22Rv1 (cell line): ENCODE measurements at regions not wholly inside any gene's neighbourhood (a gene's known extent, or its start where the extent isn't known, plus 50 kb on each side); places are given as distances from the start of the nearest gene placed in this dataset.
"Not testable (repeated sequence)": the region's sequence is repeated elsewhere in the genome, so short reads cannot be mapped to it uniquely, and the experiment has no call there.

Experiments used
- H3K27ac ChIP-seq: fragments of 450-650 bp; 2 replicates; pipeline ENCODE4 v1.5.1; 2017
- ZFX ChIP-seq: fragments of 450-650 bp; IDR thresholded peaks from 2 replicates; pipeline ENCODE4 v1.6.1; 2017; ENCODE audit warnings: antibody characterized with exemption, borderline replicate concordance
- TF ChIP-seq, protein P1 (sequence below): fragments of 450-650 bp; IDR thresholded peaks from 2 replicates; pipeline ENCODE4 v1.5.1; 2017; ENCODE audit warnings: mild to moderate bottlenecking

GRCh38 chr2:52343010-52343409 lies 1311.1 kb upstream of the NRXN1 start:
- TF ChIP-seq, protein P1, sequence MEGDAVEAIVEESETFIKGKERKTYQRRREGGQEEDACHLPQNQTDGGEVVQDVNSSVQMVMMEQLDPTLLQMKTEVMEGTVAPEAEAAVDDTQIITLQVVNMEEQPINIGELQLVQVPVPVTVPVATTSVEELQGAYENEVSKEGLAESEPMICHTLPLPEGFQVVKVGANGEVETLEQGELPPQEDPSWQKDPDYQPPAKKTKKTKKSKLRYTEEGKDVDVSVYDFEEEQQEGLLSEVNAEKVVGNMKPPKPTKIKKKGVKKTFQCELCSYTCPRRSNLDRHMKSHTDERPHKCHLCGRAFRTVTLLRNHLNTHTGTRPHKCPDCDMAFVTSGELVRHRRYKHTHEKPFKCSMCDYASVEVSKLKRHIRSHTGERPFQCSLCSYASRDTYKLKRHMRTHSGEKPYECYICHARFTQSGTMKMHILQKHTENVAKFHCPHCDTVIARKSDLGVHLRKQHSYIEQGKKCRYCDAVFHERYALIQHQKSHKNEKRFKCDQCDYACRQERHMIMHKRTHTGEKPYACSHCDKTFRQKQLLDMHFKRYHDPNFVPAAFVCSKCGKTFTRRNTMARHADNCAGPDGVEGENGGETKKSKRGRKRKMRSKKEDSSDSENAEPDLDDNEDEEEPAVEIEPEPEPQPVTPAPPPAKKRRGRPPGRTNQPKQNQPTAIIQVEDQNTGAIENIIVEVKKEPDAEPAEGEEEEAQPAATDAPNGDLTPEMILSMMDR = no peak
- no peak for TF ChIP-seq ZFX
- H3K27ac ChIP-seq = no peak overlapping the region

- H3K27ac ChIP-seq = no peak overlapping the region
- TF ChIP-seq, protein P1 = no peak
- TF ChIP-seq ZFX = no peak
Measured at GRCh38 chr2:52342458-52342857, 1310.5 kb upstream of the NRXN1 start.

DNA sequence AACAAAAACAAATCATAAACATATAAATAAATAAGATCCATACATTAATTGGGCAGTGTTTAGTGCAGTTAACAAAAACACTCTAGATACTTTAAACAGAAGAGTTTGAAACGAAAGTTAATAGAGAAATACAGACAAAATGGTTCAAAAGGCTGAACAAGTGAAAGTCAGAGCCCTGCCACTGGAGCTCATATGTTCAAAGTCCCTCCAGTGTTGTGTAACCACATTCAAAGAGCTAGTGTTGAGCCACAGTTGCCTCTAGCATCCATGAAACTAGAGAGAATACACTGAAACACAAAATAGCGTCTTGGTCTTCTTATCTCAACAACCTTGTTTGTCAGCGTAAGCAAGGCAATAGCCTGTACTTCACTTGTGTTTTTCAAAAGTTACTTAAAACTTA lies 1309.8 kb upstream of the NRXN1 start:
- no peak overlapping the region for H3K27ac ChIP-seq
- TF ChIP-seq, protein P1 = no peak

DNA sequence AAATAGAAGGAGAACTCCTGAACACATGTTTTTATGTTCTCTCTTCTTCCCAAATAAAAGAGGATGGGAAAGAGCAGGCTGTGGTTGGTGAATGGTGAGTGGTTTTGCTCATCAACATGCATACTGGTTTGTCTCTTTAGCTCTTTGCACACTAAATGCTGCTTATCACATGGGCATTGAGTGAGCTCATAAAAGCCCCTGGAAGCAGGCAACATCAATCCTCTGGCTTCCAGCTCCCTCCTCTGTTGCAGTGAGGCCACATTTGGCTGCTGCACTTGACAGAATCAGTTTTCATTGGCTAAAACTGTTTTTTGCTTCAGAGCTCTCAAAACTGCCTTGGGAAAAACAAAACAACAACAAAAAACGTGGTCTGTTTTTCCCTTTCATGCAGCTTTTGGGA lies 1308.2 kb upstream of the NRXN1 start:
- TF ChIP-seq, protein P1 = no peak
- no peak for TF ChIP-seq ZFX

GRCh38 chr2:52337786-52338185 lies 1305.9 kb upstream of the NRXN1 start:
- not testable (repeated sequence) for H3K27ac ChIP-seq

More for the DNA sequence above, 1308.2 kb upstream of the NRXN1 start:
- no peak overlapping the region for H3K27ac ChIP-seq

- TF ChIP-seq, protein P1 = no peak
- TF ChIP-seq ZFX = no peak
- no peak overlapping the region for H3K27ac ChIP-seq
Measured at GRCh38 chr2:52336951-52337350, 1305.0 kb upstream of the NRXN1 start.

DNA sequence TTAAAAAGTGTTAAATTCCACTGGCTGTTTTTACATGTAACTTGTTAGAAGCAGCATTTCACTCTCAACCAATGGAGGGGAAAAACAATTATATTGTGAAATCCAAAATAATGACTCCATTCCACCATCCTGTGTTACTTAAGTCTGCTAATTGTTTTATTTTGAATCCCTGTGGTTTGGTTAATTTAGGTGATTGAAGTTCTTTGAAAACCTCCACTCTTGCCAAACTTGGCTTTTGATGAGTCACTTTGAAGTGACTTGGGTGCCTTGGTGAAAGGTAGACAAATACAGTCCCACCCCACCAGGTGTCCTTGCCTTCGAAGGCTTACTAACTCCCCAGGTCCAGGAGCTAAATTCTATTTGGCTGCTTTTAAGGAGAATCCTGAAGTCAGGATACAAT lies 1303.8 kb upstream of the NRXN1 start:
- TF ChIP-seq, protein P1 = no peak
- no peak for TF ChIP-seq ZFX
- no peak overlapping the region for H3K27ac ChIP-seq

DNA sequence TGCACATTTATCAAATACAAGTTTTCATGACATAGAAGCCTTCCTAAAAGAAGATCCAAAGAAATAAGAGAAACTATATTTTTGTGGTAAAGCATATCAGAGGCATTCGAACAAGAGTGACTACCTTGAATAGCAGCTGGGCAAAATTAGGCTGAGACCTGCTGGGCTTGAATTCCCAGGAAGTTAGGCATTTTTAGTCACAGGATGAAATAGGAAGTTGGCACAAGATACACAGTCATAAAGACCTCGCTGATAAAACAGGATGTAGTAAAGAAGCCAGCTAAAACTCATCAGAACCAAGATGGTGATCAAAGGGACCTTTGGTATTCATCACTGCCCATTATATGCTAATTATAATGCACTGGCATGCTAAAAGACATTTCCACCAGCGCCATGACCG lies 1302.3 kb upstream of the NRXN1 start:
- TF ChIP-seq ZFX = no peak
- TF ChIP-seq, protein P1 = no peak
- no peak overlapping the region for H3K27ac ChIP-seq
